ENCODE measurements at regions not wholly inside any gene's neighbourhood (a gene's known extent, or its start where the extent isn't known, plus 50 kb on each side); places are given as distances from the start of the nearest gene placed in this dataset.
A peak's percentile ranks its signal among the peaks of the same experiment; 100 is the strongest.

GRCh38 chrX:65602221-65602560 is 65.3 kb upstream of the MSN start:
- no peak for DNase-seq (ENCODE audit: low read depth)
- TF ChIP-seq CTCF (IDR thresholded peaks at IDR 0.05; ENCODE audit: insufficient read depth, low read depth, low read length): no peak
- Histone ChIP-seq H3K4me3 (ENCODE audit: low read depth, low read length) (no peak overlapping the region), H3K27me3 (ENCODE audit: control insufficient read depth, insufficient read depth, low read length) (no peaks in the 10 kb centered on the region), H3K36me3 (ENCODE audit: control insufficient read depth, insufficient read depth, low read length) (no peaks in the 10 kb centered on the region)
- ChIA-PET POLR2A (no interaction called here), CTCF (interaction anchor here (1.1 kb wide), 1 partner anchor 90 kb away, joined by 3 read pairs; no protein-coding TSS in a partner anchor)

DNA sequence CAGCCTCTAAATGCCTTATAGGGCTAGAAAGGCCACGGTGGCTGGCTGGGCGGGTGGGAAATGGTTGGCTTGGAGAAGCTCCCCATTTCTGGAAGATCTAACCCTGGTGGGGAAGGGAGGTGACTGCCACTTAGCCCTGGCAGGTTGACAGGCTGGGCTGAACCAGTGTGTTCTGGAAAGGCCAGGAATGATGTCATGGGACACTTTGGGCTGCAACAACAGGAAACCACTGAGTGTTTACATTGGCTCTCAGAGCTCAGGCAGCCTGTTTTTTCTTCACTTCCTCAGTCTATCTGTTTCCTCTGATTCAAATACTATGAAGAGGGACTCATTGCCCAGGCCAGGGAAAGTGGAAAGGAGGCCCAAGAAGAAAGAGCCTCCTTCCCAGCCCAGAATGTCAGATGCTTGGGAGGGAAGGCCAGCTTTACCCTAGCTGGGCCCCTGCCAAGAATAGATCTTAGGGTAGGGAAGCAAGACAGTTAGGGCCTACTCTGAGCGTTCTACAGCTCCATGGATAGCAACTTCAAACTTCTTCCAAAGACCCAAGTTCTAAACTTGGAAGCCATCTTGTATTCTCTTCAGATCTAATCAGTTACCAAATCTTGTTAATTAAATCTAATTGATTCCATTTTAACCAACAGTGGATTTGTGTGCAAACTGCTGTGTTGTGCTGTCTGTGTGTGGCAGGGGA is 65.8 kb upstream of the MSN start:
- no peaks in the 10 kb centered on the region for H3K36me3 ChIP-seq (ENCODE audit: control insufficient read depth, insufficient read depth, low read length)
- no peaks in the 10 kb centered on the region for H3K27me3 ChIP-seq (ENCODE audit: control insufficient read depth, insufficient read depth, low read length)
- ChIA-PET CTCF (interaction anchor here (0.9 to 1.3 kb wide), 3 partner anchors 11 to 121 kb away, joined by 3 to 5 read pairs (median 3); no protein-coding TSS in a partner anchor), POLR2A (no interaction called here)
- H3K4me3 ChIP-seq (ENCODE audit: low read depth, low read length): no peak overlapping the region
- DNase-seq (ENCODE audit: low read depth): peak; percentile 59
- TF ChIP-seq CTCF (IDR thresholded peaks at IDR 0.05; ENCODE audit: insufficient read depth, low read depth, low read length): no peak

DNA sequence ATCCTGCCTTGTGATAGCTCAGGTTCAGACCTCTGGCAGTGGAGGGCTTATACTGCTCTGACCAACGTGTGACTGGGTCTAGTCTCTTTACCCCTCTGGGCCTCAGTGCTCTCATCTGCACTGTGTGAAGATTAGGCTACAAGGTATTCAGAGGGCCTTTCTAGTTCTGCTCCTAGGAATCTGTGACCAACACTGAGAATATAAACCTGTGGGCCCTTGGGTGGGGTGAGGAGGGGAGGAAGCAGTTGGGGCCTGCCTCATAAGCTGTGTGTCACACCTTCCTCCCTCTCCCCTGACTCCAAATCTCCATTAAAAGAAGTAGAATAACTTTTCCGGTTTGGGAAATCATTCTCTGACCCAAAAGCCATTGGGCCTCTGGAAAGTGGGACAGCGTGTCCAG is 66.3 kb upstream of the MSN start:
- TF ChIP-seq CTCF (IDR thresholded peaks at IDR 0.05; ENCODE audit: insufficient read depth, low read depth, low read length): no peak
- POLR2A ChIA-PET: no interaction called here
- CTCF ChIA-PET: interaction anchor here (0.9 to 1.3 kb wide), 5 partner anchors 10 to 122 kb away, joined by 3 to 5 read pairs (median 3); no protein-coding TSS in a partner anchor
- DNase-seq (ENCODE audit: low read depth): no peak
- H3K4me3 ChIP-seq (ENCODE audit: low read depth, low read length): no peak overlapping the region
- H3K36me3 ChIP-seq (ENCODE audit: control insufficient read depth, insufficient read depth, low read length): no peaks in the 10 kb centered on the region
- no peaks in the 10 kb centered on the region for H3K27me3 ChIP-seq (ENCODE audit: control insufficient read depth, insufficient read depth, low read length)

GRCh38 chrX:65600106-65600505 is 65.5 kb upstream of the LAS1L start:
- DNase-seq (ENCODE audit: low read depth): no peak
- ChIA-PET POLR2A (no interaction called here), CTCF (interaction anchor here (0.9 to 1.3 kb wide), 2 partner anchors 90 to 106 kb away, joined by 3 read pairs; no protein-coding TSS in a partner anchor)

More at GRCh38 chrX:65600106-65600505, 65.5 kb upstream of the LAS1L start:
- TF ChIP-seq CTCF (IDR thresholded peaks at IDR 0.05; ENCODE audit: insufficient read depth, low read depth, low read length): no peak
- H3K36me3 ChIP-seq (ENCODE audit: control insufficient read depth, insufficient read depth, low read length): no peaks in the 10 kb centered on the region
- H3K27me3 ChIP-seq (ENCODE audit: control insufficient read depth, insufficient read depth, low read length): no peaks in the 10 kb centered on the region
- H3K4me3 ChIP-seq (ENCODE audit: low read depth, low read length): no peak overlapping the region
